ENCODE measurements at regions not wholly inside any gene's neighbourhood (a gene's known extent, or its start where the extent isn't known, plus 50 kb on each side); places are given as distances from the start of the nearest gene placed in this dataset.

GRCh38 chr1:87953121-87953520, 624.4 kb downstream of the LMO4 start:
- TF ChIP-seq TEAD1 (CRISPR knock-in tag; IDR thresholded peaks at IDR 0.05), result no peak
- TF ChIP-seq CTCF (IDR thresholded peaks at IDR 0.05), result no peak
- TF ChIP-seq ZNF671 (CRISPR knock-in tag; IDR thresholded peaks at IDR 0.05), result no peak
- TF ChIP-seq CREM (CRISPR knock-in tag; IDR thresholded peaks at IDR 0.05), result no peak
- TF ChIP-seq ZNF512 (CRISPR knock-in tag; IDR thresholded peaks at IDR 0.05; ENCODE audit: borderline replicate concordance), result no peak
- no peak for TF ChIP-seq ATF2 (CRISPR knock-in tag; IDR thresholded peaks at IDR 0.05; ENCODE audit: borderline replicate concordance, low read depth)
- no peak for TF ChIP-seq ZBTB43 (CRISPR knock-in tag; IDR thresholded peaks at IDR 0.05)
